H9 (cell line): ENCODE measurements at regions not wholly inside any gene's neighbourhood (a gene's known extent, or its start where the extent isn't known, plus 50 kb on each side); places are given as distances from the start of the nearest gene placed in this dataset.

Source experiments
- DNase-seq: peaks from one replicate; pipeline ENCODE4 v3.0.0-alpha.2; 2017
- H2AFZ ChIP-seq: one replicate; pipeline ENCODE4 v1.6.1; 2013; ENCODE audit warnings: mild to moderate bottlenecking, low read length, control low read depth, moderate library complexity
- H2AK5ac ChIP-seq: 2 replicates; pipeline ENCODE4 v1.6.1; 2013; ENCODE audit warnings: low read length, control low read depth, mixed read lengths; ENCODE audit not compliant: insufficient read length
- H2BK120ac ChIP-seq: one replicate; pipeline ENCODE4 v1.6.1; 2013; ENCODE audit warnings: low read depth, mild to moderate bottlenecking, low read length, control low read depth, inconsistent platforms; ENCODE audit not compliant: poor library complexity, severe bottlenecking
- H2BK12ac ChIP-seq: 2 replicates; pipeline ENCODE4 v1.6.1; 2013; ENCODE audit warnings: low read length, control low read depth, mixed read lengths, low read depth; ENCODE audit not compliant: insufficient read length
- H2BK15ac ChIP-seq: 2 replicates; pipeline ENCODE4 v1.6.1; 2013; ENCODE audit warnings: low read depth, low read length, control low read depth
- H2BK20ac ChIP-seq: one replicate; pipeline ENCODE4 v1.6.1; 2013; ENCODE audit warnings: low read depth, mild to moderate bottlenecking, low read length, control low read depth, inconsistent platforms; ENCODE audit not compliant: poor library complexity, severe bottlenecking
- H2BK5ac ChIP-seq: 2 replicates; pipeline ENCODE4 v1.6.1; 2013; ENCODE audit warnings: low read length, control low read depth, mixed read lengths; ENCODE audit not compliant: insufficient read length
- H3K14ac ChIP-seq: 2 replicates; pipeline ENCODE4 v1.6.1; 2013; ENCODE audit warnings: low read length, control low read depth; ENCODE audit not compliant: insufficient read depth
- H3K18ac ChIP-seq: 2 replicates; pipeline ENCODE4 v1.6.1; 2013; ENCODE audit warnings: low read depth, mild to moderate bottlenecking, mixed read lengths, low read length, control low read depth; ENCODE audit not compliant: insufficient read length
- H3K23ac ChIP-seq: 2 replicates; pipeline ENCODE4 v1.6.1; 2013; ENCODE audit warnings: low read length, control low read depth, mixed read lengths, low read depth; ENCODE audit not compliant: insufficient read length
- H3K23me2 ChIP-seq: 2 replicates; pipeline ENCODE4 v1.6.1; 2013; ENCODE audit warnings: low read depth, mild to moderate bottlenecking, mixed read lengths, low read length, control low read depth; ENCODE audit not compliant: insufficient read length, poor library complexity, severe bottlenecking
- H3K27ac ChIP-seq: 2 replicates; pipeline ENCODE4 v1.5.1; 2013; ENCODE audit warnings: low read length, control low read depth, mixed read lengths, low read depth; ENCODE audit not compliant: insufficient read length
- H3K27me3 ChIP-seq: 2 replicates; pipeline ENCODE4 v1.6.1; 2013; ENCODE audit warnings: low read length, control low read depth, inconsistent platforms; ENCODE audit not compliant: insufficient read depth
- H3K4ac ChIP-seq: 2 replicates; pipeline ENCODE4 v1.6.1; 2013; ENCODE audit warnings: low read depth, mild to moderate bottlenecking, control low read depth, inconsistent platforms, low read length, moderate library complexity
- H3K4me1 ChIP-seq: 2 replicates; pipeline ENCODE4 v1.6.1; 2013; ENCODE audit warnings: low read length, control low read depth, inconsistent platforms; ENCODE audit not compliant: insufficient read depth
- H3K4me2 ChIP-seq: 2 replicates; pipeline ENCODE4 v1.6.1; 2013; ENCODE audit warnings: low read length, control low read depth, mixed read lengths; ENCODE audit not compliant: insufficient read length, insufficient read depth
- H3K56ac ChIP-seq: 2 replicates; pipeline ENCODE4 v1.6.1; 2013; ENCODE audit warnings: low read depth, mild to moderate bottlenecking, mixed read lengths, low read length, control low read depth; ENCODE audit not compliant: insufficient read length
- H3K79me1 ChIP-seq: 2 replicates; pipeline ENCODE4 v1.6.1; 2013; ENCODE audit warnings: low read depth, mild to moderate bottlenecking, moderate library complexity, low read length, control low read depth, inconsistent platforms; ENCODE audit not compliant: insufficient read depth, poor library complexity, severe bottlenecking
- H3K79me2 ChIP-seq: 2 replicates; pipeline ENCODE4 v1.6.1; 2013; ENCODE audit warnings: low read length, control low read depth, inconsistent platforms; ENCODE audit not compliant: insufficient read depth
- H3K9ac ChIP-seq: 2 replicates; pipeline ENCODE4 v1.6.1; 2013; ENCODE audit warnings: low read length, control low read depth, mixed read lengths; ENCODE audit not compliant: insufficient read length; ENCODE audit errors: extremely low read depth
- H3K9me3 ChIP-seq: one replicate; pipeline ENCODE4 v1.6.1; 2013; ENCODE audit warnings: low read depth, low read length, inconsistent platforms; ENCODE audit not compliant: control insufficient read depth
- H3T11ph ChIP-seq: one replicate; pipeline ENCODE4 v1.6.1; 2013; ENCODE audit warnings: mild to moderate bottlenecking, low read length, control low read depth, inconsistent platforms
- H4K20me1 ChIP-seq: one replicate; pipeline ENCODE4 v1.6.1; 2013; ENCODE audit not compliant: control insufficient read depth, insufficient read length, insufficient read depth
- H4K5ac ChIP-seq: 2 replicates; pipeline ENCODE4 v1.6.1; 2013; ENCODE audit warnings: low read depth, mild to moderate bottlenecking, mixed read lengths, low read length, control low read depth; ENCODE audit not compliant: insufficient read length
- H4K8ac ChIP-seq: replicated peaks from 2 replicates; pipeline ENCODE4 v1.6.1; 2013; ENCODE audit warnings: low read length, control low read depth, mixed read lengths, low read depth; ENCODE audit not compliant: insufficient read length
- H4K91ac ChIP-seq: 2 replicates; pipeline ENCODE4 v1.6.1; 2013; ENCODE audit warnings: low read depth, mild to moderate bottlenecking, moderate library complexity, mixed read lengths, low read length, control low read depth; ENCODE audit not compliant: insufficient read length
- H3K27ac Mint-ChIP-seq, 3 experiments: 2 replicates in 2 of 3; 3 replicates in 1 of 3; pipeline ENCODE4 v1.8.0; 2020 to 2021; ENCODE audit warnings: mixed read lengths in 3 of 3, mild to moderate bottlenecking in 1 of 3, moderate library complexity in 1 of 3
- H3K27me3 Mint-ChIP-seq: 2 replicates; pipeline ENCODE4 v1.8.0; 2021; ENCODE audit warnings: low read depth, mild to moderate bottlenecking, moderate library complexity, mixed read lengths
- H3K36me3 Mint-ChIP-seq, 3 experiments: 2 replicates in 2 of 3; 3 replicates in 1 of 3; pipeline ENCODE4 v1.8.0; 2020 to 2021; ENCODE audit warnings: low read depth in 3 of 3, mixed read lengths in 3 of 3; ENCODE audit not compliant: insufficient read depth in 1 of 3
- H3K4me1 Mint-ChIP-seq, 2 experiments: 2 replicates each; pipeline ENCODE4 v1.8.0; 2020; ENCODE audit warnings: mixed read lengths in 2 of 2
- H3K4me3 Mint-ChIP-seq, 2 experiments: 2 replicates in 1 of 2; 3 replicates in 1 of 2; pipeline ENCODE4 v1.8.0; 2020 to 2021; ENCODE audit warnings: mild to moderate bottlenecking in 2 of 2, mixed read lengths in 2 of 2, moderate library complexity in 1 of 2
- H3K9me3 Mint-ChIP-seq, 2 experiments: 2 replicates in 1 of 2; 3 replicates in 1 of 2; pipeline ENCODE4 v1.8.0; 2020; ENCODE audit warnings: mild to moderate bottlenecking in 2 of 2, mixed read lengths in 2 of 2, moderate library complexity in 1 of 2
- CTCF ChIP-seq: fragments of 200-600 bp; sonication (generic); conservative IDR thresholded peaks from 3 replicates; pipeline ENCODE4 v1.8.0; 2021; ENCODE audit warnings: antibody characterized with exemption, mild to moderate bottlenecking

GRCh38 chr7:84904561-84904960, 282.3 kb downstream of the SEMA3D start:
- Histone ChIP-seq H2BK5ac (no peak overlapping the region), H3K23me2 (no peaks in the 10 kb centered on the region), H3K4me2 (no peak overlapping the region), H3K23ac (no peak overlapping the region), H2AFZ (no peak overlapping the region), H3T11ph (no peak overlapping the region), H4K8ac (no peak overlapping the region), H3K4me1 (no peaks in the 10 kb centered on the region), H3K9ac (no peak overlapping the region), H2AK5ac (no peak overlapping the region), H3K4ac (no peak overlapping the region), H3K79me1 (no peaks in the 10 kb centered on the region), H2BK15ac (no peak overlapping the region), H4K20me1 (no peaks in the 10 kb centered on the region), H3K27me3 (no peaks in the 10 kb centered on the region), H4K91ac (no peak overlapping the region), H2BK20ac (no peak overlapping the region), H3K18ac (no peak overlapping the region), H3K14ac (no peak overlapping the region), H3K27ac (no peak overlapping the region), H2BK12ac (no peak overlapping the region), H3K79me2 (no peaks in the 10 kb centered on the region), H3K56ac (no peak overlapping the region), H2BK120ac (no peak overlapping the region), H4K5ac (no peak overlapping the region), H3K9me3 (no peaks in the 10 kb centered on the region)
- H3K27ac Mint-ChIP-seq, result no peak overlapping the region
- DNase-seq, result no peak
- H3K4me3 Mint-ChIP-seq, result no peak overlapping the region
- no peak for TF ChIP-seq CTCF
- no peaks in the 10 kb centered on the region for H3K9me3 Mint-ChIP-seq
- peaks cover 0 to 6% of the 10 kb centered on the region in 2 experiments; a peak in 2 of 4 replicates for H3K4me1 Mint-ChIP-seq
- no peaks in the 10 kb centered on the region for H3K27me3 Mint-ChIP-seq
- H3K36me3 Mint-ChIP-seq, result no peaks in the 10 kb centered on the region
